ENCODE measurements at regions not wholly inside any gene's neighbourhood (a gene's known extent, or its start where the extent isn't known, plus 50 kb on each side); places are given as distances from the start of the nearest gene placed in this dataset.

GRCh38 chr13:50535050-50535449, 308.4 kb downstream of the DLEU7 start:
- Histone ChIP-seq H3K36me3 (no peaks in the 10 kb centered on the region), H3K4me1 (peaks cover 2 to 8% (median 4%) of the 10 kb centered on the region in 4 donors), H3K27me3 (no peaks in the 10 kb centered on the region), H3K4me3 (no peak overlapping the region), H3K9me3 (peaks cover 16 to 21% of the 10 kb centered on the region in 2 donors), H3K27ac (no peak overlapping the region)
- TF ChIP-seq POLR2AphosphoS5 (IDR thresholded peaks at IDR 0.05) (no peak), CTCF (IDR thresholded peaks at IDR 0.05) (no peak), POLR2A (IDR thresholded peaks at IDR 0.05) (no peak), EP300 (IDR thresholded peaks at IDR 0.05; ENCODE audit: low read depth) (no peak)
- DNase-seq = no peak
- in situ Hi-C loops (cut with MboI; ENCODE audit: low pct_ligation_motif_present in 1 of 4, low pct_unique_long_range_greater_than_20kb in 1 of 4, low sequenced_read_pairs in 3 of 4) (loop anchor here in 2 of 4 donors (25.0 kb wide), 3 partner anchors 377 to 548 kb away; partner anchors contain the start of genes RNASEH2B (in 1 of the 2) and TRIM13 (in 1 of the 2)), intact Hi-C loops (cut with DNase I; ENCODE audit: low total_unique reads) (no loop called here)

GRCh38 chr13:50537029-50537428, 306.5 kb downstream of the DLEU7 start:
- H3K4me1 ChIP-seq = no peaks in the 10 kb centered on the region
- no peak for TF ChIP-seq POLR2AphosphoS5 (IDR thresholded peaks at IDR 0.05)
- no peaks in the 10 kb centered on the region for H3K27me3 ChIP-seq
- H3K27ac ChIP-seq = no peak overlapping the region
- peaks cover 16 to 21% of the 10 kb centered on the region in 2 donors for H3K9me3 ChIP-seq
- H3K36me3 ChIP-seq = no peaks in the 10 kb centered on the region
- in situ Hi-C loops (cut with MboI; ENCODE audit: low pct_ligation_motif_present in 1 of 4, low pct_unique_long_range_greater_than_20kb in 1 of 4, low sequenced_read_pairs in 3 of 4) (loop anchor here in 2 of 4 donors (25.0 kb wide), 3 partner anchors 375 to 550 kb away; partner anchors contain the start of genes RNASEH2B (in 1 of the 2) and TRIM13 (in 1 of the 2)), intact Hi-C loops (cut with DNase I; ENCODE audit: low total_unique reads) (no loop called here)
- H3K4me3 ChIP-seq = no peak overlapping the region
- DNase-seq = no peak
- 81% methylated on average over 1 of the region's 1 CpG; no CpG with 5 or more reads in 1 of the 2 donors for WGBS, 2 donors (ENCODE audit: low coverage in 1 of 2)

GRCh38 chr13:50539791-50540530, 303.5 kb downstream of the DLEU7 start:
- no peak for DNase-seq
- no peak for TF ChIP-seq CTCF (IDR thresholded peaks at IDR 0.05)
- no peak for TF ChIP-seq POLR2AphosphoS5 (IDR thresholded peaks at IDR 0.05)
- TF ChIP-seq POLR2A (IDR thresholded peaks at IDR 0.05) = no peak
- TF ChIP-seq EP300 (IDR thresholded peaks at IDR 0.05; ENCODE audit: low read depth) = no peak
- H3K9me3 ChIP-seq = peaks cover 8 to 15% of the 10 kb centered on the region in 2 donors
- H3K27ac ChIP-seq = no peak overlapping the region
- in situ Hi-C loops (cut with MboI; ENCODE audit: low pct_ligation_motif_present in 1 of 4, low pct_unique_long_range_greater_than_20kb in 1 of 4, low sequenced_read_pairs in 3 of 4) = loop anchor here in 2 of 4 donors (25.0 kb wide), 3 partner anchors 372 to 553 kb away; partner anchors contain the start of genes RNASEH2B (in 1 of the 2) and TRIM13 (in 1 of the 2)
- H3K36me3 ChIP-seq = no peaks in the 10 kb centered on the region
- no peaks in the 10 kb centered on the region for H3K4me1 ChIP-seq
- intact Hi-C loops (cut with DNase I; ENCODE audit: low total_unique reads) = no loop called here
- H3K4me3 ChIP-seq = no peak overlapping the region
- no peaks in the 10 kb centered on the region for H3K27me3 ChIP-seq

GRCh38 chr13:50543141-50543540, 300.4 kb downstream of the DLEU7 start:
- intact Hi-C loops (cut with DNase I; ENCODE audit: low total_unique reads) = no loop called here
- in situ Hi-C loops (cut with MboI; ENCODE audit: low pct_ligation_motif_present in 1 of 4, low pct_unique_long_range_greater_than_20kb in 1 of 4, low sequenced_read_pairs in 3 of 4) = loop anchor here in 2 of 4 donors (25.0 kb wide), 3 partner anchors 369 to 556 kb away; partner anchors contain the start of genes RNASEH2B (in 1 of the 2) and TRIM13 (in 1 of the 2)
- H3K4me3 ChIP-seq = no peak overlapping the region

More at GRCh38 chr13:50543141-50543540, 300.4 kb downstream of the DLEU7 start:
- Histone ChIP-seq H3K4me1 (no peaks in the 10 kb centered on the region), H3K9me3 (peaks cover 0 to 7% of the 10 kb centered on the region in 2 donors), H3K27ac (no peak overlapping the region), H3K27me3 (no peaks in the 10 kb centered on the region), H3K36me3 (no peaks in the 10 kb centered on the region)
- WGBS, 2 donors (ENCODE audit: low coverage in 1 of 2) = 56 to 73% methylated on average over 2 of the region's 2 CpGs
- DNase-seq = no peak
- TF ChIP-seq POLR2AphosphoS5 (IDR thresholded peaks at IDR 0.05) = no peak
- TF ChIP-seq POLR2A (IDR thresholded peaks at IDR 0.05) = no peak
- no peak for TF ChIP-seq CTCF (IDR thresholded peaks at IDR 0.05)
- no peak for TF ChIP-seq EP300 (IDR thresholded peaks at IDR 0.05; ENCODE audit: low read depth)

Measured in transverse colon (tissue), 4 donors.